ENCODE measurements at regions not wholly inside any gene's neighbourhood (a gene's known extent, or its start where the extent isn't known, plus 50 kb on each side); places are given as distances from the start of the nearest gene placed in this dataset.

- no peak for TF ChIP-seq POLR2A (IDR thresholded peaks at IDR 0.05)
- TF ChIP-seq, protein P1, sequence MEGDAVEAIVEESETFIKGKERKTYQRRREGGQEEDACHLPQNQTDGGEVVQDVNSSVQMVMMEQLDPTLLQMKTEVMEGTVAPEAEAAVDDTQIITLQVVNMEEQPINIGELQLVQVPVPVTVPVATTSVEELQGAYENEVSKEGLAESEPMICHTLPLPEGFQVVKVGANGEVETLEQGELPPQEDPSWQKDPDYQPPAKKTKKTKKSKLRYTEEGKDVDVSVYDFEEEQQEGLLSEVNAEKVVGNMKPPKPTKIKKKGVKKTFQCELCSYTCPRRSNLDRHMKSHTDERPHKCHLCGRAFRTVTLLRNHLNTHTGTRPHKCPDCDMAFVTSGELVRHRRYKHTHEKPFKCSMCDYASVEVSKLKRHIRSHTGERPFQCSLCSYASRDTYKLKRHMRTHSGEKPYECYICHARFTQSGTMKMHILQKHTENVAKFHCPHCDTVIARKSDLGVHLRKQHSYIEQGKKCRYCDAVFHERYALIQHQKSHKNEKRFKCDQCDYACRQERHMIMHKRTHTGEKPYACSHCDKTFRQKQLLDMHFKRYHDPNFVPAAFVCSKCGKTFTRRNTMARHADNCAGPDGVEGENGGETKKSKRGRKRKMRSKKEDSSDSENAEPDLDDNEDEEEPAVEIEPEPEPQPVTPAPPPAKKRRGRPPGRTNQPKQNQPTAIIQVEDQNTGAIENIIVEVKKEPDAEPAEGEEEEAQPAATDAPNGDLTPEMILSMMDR (IDR thresholded peaks at IDR 0.05) = no peak
These were observed 100.9 kb downstream of the TSEN15 start for GRCh38 chr1:184152434-184152898.

Measured in suprapubic skin (tissue), 3 donors.